MV-4-11 (cell line): ENCODE measurements at regions not wholly inside any gene's neighbourhood (a gene's known extent, or its start where the extent isn't known, plus 50 kb on each side); places are given as distances from the start of the nearest gene placed in this dataset.

Experiments used
- DNase-seq: peaks from one replicate; lab custom pipeline; 2025; lab: John Stamatoyannopoulos, UW

- no peak for DNase-seq
Measured at GRCh38 chr2:41913921-41914609, 133.8 kb upstream of the PKDCC start.

DNA sequence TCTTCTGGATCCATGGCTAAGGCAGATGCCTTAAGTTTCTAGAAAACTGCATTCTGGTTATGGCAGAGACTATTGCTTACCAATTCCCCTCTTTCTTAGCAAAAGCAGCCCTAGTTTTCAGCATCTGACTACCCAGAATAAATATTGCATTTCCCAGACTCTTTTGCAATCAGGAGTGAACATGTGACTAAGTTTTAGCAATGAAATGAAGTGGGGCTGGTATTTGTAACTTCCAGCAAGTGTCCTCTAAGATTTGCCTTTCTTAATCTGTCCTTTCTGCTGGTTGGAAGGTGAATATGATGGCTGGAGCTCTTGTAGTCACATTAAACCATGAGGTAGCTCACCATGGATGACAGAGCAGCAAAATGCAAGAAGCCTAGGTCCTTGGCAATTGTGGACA lies 132.9 kb upstream of the PKDCC start:
- peak; percentile 21 for DNase-seq

DNA sequence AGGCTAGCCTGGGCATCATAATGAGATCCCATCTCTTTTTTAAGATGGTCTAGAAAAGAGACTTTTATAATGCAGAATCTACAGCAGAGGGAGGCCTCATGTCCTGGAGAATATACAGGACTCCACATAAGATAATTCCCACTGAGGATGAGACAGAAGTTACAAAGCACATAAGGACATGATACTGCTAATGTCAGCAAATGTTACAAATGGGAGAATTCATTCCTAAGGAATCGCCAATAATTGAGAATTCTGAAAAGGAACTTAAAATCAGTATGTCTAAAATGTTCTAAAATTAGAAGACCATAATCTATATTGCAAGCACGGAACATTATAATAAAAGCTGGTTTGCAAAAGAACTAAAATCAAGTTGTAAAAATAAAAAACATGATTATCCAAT lies 131.6 kb upstream of the PKDCC start:
- DNase-seq: no peak

- DNase-seq: no peak
Measured at GRCh38 chr2:41917587-41917986, 130.2 kb upstream of the PKDCC start.

DNA sequence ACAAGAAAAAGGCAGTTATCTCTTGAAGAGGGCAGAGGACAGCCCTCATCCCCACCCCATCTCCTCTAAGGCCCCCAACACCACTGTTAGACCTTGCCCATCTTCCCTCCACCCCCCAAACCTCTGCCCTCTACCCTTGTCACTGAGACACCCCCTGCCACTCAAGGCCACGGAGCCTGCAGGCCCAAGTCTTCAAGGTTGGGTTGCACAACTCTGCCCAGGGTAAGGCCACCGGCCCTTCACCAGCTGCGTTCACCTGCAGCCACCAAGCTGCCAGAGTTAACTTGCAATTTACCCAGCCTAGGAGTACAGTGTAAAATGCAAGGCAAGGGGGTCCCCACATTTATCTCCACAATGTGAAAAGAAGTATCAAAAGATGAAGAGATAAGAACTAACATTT lies 128.7 kb upstream of the PKDCC start:
- no peak for DNase-seq

GRCh38 chr2:41920181-41920580 lies 127.6 kb upstream of the PKDCC start:
- no peak for DNase-seq

DNA sequence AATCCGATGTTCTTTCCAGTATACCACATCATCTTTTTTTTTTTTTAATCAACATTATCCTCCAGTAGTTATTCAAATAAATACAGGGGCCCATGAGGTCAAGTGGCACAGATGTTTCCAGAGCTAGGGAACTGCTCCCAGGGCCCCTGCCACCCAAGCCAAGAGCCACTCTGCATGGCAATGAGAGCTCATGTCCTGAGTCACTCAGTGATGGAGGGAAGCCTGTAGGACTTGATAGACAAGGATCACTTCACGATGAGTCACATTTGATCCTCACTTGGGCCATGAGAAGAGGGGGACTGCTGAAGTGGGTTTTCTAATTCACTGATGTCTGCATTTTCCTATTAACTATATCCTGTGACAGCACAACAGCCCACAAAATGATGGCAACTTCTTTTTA lies 127.0 kb upstream of the PKDCC start:
- no peak for DNase-seq

DNA sequence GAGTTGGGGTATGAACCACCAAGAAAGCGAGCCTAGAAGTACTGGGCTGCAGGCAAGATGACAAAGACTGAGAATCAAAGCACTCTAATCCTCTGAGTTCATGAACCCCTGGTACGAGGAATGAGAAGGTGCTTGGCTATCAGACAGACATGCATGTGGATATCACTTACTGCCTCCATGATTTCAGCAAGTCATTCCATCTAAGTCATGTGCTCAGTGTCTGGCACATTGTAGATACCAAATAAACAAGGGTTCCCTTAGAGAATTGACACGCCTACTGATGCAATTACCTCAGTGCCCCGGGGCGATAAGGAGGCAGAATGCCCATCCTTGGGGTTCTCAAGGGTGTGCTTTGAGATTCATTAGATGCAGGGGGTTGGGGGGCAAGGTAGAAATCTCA lies 125.6 kb upstream of the PKDCC start:
- DNase-seq: peak; percentile 81

DNA sequence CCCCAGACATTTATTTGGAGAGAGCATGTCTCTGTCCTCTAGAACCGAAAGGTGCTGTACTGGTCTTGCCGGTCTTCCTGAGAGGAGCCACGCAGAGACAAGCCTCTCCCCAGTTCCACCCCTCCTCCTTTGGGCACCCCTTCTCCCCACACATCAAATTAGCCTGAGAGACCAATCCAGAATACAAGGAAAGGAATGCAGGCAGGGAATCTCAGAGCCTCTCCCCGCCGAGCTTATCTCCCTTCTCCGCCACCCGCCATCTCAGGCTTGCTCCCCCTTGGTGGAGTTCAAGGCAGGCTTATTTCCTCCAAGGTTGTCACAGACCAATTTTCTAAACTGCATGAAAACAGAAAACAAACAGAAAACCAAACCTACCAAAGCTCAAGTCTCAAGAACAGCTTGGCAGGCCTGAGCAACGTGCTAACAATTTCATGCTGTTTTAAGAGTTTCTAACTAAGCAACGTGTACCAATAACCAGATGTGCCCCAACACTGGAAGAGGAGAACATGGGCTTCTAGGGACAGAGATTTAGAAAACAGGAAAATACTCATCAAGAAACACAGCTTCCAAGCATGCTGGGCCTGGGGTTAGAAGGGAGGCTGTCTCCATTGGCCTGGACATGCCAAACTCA lies 124.5 kb upstream of the PKDCC start:
- DNase-seq: no peak

GRCh38 chr2:41924024-41924423 lies 123.8 kb upstream of the PKDCC start:
- no peak for DNase-seq

DNA sequence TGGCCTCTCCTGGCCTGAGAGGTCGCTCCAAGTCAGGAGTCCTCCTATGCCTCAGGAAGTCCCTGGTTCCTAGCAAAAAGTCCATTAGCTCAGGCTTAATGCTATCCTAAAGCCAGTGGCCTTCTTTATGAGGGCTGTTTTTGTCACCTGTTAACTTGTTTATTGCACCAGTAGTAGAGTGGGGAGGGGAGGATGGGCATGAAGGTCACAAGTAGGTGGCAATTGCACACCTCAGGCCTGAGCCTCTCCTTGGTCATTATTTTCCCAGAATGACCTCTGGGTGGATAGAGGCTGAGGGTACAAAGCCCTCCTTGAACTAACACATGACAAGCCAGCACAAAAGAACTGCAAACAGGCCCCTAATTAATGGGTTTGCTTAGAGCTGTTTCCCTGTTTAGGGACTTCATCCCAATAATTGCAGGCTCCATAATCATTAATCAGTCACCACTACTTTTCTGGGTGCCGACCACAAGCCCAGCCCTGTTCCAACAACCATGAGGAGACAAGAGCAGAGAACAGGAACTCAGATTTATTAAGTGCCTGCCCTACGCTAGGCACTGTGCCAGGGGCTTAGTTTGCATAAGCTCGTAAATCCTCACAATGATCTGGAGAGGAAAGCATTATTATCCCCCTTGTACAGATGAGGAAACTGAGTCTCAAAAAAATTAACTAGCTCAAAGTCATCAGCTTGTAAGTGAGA lies 123.0 kb upstream of the PKDCC start:
- no peak for DNase-seq

GRCh38 chr2:41925712-41926111 lies 122.1 kb upstream of the PKDCC start:
- no peak for DNase-seq

GRCh38 chr2:41926614-41927580 lies 120.9 kb upstream of the PKDCC start:
- DNase-seq: no peak

- DNase-seq: no peak
Measured at GRCh38 chr2:41927581-41928264, 120.1 kb upstream of the PKDCC start.

DNA sequence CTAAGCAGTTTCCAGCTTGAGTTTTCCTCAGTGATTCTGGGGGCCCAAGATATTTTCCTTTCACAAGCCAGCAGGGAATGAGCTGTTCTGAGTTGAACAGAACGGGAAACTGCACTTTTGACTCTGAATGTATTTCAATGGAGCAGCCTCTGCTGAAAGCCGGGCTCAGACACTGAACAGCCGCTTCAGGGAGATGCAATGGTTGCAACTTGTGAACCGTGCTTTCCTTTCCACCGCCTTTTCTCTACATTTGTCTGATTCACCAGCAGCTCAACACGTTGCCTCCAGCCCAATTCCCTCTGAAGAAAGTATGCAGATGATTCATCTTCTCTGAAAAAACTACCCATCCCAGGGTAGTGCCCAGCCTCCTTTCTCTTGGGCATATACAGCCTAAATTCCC lies 119.3 kb upstream of the PKDCC start:
- DNase-seq: no peak

GRCh38 chr2:41930807-41931566 lies 116.8 kb upstream of the PKDCC start:
- DNase-seq: no peak

GRCh38 chr2:41932241-41933045 lies 115.4 kb upstream of the PKDCC start:
- no peak for DNase-seq

GRCh38 chr2:41933046-41933420 lies 114.8 kb upstream of the PKDCC start:
- DNase-seq: no peak

DNA sequence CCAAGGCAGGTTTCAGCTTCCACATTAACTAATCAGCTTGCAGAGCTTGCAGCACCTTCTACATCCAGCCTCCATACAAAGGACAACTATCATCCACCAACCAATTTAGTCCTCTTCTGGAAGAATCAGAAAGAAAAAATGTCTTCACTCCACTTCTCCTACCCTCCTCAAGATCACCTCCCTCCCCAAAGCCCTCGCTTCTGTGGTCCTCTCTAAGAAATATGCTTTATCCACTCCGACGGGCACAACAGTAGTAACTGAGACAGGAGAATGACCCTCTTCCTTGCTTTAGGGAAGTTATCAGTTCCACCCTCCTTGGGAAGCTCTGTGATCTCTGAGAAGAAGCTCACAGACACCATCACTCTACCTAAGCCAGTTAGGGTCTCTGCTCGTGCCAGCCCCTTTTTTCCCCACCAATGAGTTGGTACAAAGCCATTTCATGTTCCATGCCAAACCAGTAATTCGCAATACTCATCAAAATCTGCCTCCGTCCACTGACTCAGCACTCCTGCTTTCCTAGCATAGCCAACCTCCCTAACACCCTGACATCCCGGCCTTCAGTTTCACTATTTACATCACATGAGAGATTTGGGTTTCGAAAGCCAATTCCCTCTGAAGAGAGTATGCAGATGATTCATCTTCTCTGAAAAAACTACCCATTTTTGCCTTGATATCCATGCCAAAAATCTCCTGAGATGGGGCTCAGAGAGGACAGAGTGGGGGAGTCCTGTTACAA lies 114.1 kb upstream of the PKDCC start:
- DNase-seq: peak; percentile 85
